ENCODE measurements at regions not wholly inside any gene's neighbourhood (a gene's known extent, or its start where the extent isn't known, plus 50 kb on each side); places are given as distances from the start of the nearest gene placed in this dataset.
"Not testable (repeated sequence)": the region's sequence is repeated elsewhere in the genome, so short reads cannot be mapped to it uniquely, and the experiment has no call there.

- DNase-seq = no peak
These were observed 349.0 kb upstream of the MTPN start for GRCh38 chr7:136326045-136326609.

GRCh38 chr7:136325578-136325977, 348.4 kb upstream of the MTPN start:
- no peak for DNase-seq

GRCh38 chr7:136325027-136325426, 347.9 kb upstream of the MTPN start:
- no peak for DNase-seq

- no peak for DNase-seq
These were observed 347.0 kb upstream of the MTPN start for GRCh38 chr7:136324073-136324704.

- no peak for DNase-seq
These were observed 335.4 kb upstream of the MTPN start for GRCh38 chr7:136312592-136312991.

GRCh38 chr7:136309407-136309806, 332.2 kb upstream of the MTPN start:
- DNase-seq = no peak

- DNase-seq = no peak
These were observed 331.1 kb upstream of the MTPN start for GRCh38 chr7:136308230-136308629.

GRCh38 chr7:136303162-136303561, 326.0 kb upstream of the MTPN start:
- DNase-seq = no peak

GRCh38 chr7:136302049-136302448, 324.9 kb upstream of the MTPN start:
- DNase-seq = no peak

- no peak for DNase-seq
These were observed 317.8 kb upstream of the MTPN start for GRCh38 chr7:136294977-136295376.

GRCh38 chr7:136293841-136294391, 316.8 kb upstream of the MTPN start:
- no peak for DNase-seq

GRCh38 chr7:136293272-136293671, 316.1 kb upstream of the MTPN start:
- no peak for DNase-seq

- no peak for DNase-seq
These were observed 315.2 kb upstream of the MTPN start for GRCh38 chr7:136292365-136292764.

GRCh38 chr7:136290351-136290750, 313.2 kb upstream of the MTPN start:
- DNase-seq = no peak

GRCh38 chr7:136278057-136278456, 300.9 kb upstream of the MTPN start:
- DNase-seq = no peak

GRCh38 chr7:136275794-136276193, 298.6 kb upstream of the MTPN start:
- DNase-seq = no peak

GRCh38 chr7:136274636-136275345, 297.6 kb upstream of the MTPN start:
- no peak for DNase-seq

GRCh38 chr7:136272934-136273333, 295.8 kb upstream of the MTPN start:
- DNase-seq = no peak

GRCh38 chr7:136267822-136268221, 290.7 kb upstream of the MTPN start:
- no peak for DNase-seq

GRCh38 chr7:136266457-136266856, 289.3 kb upstream of the MTPN start:
- no peak for DNase-seq

GRCh38 chr7:136264304-136264703, 287.1 kb upstream of the MTPN start:
- not testable (repeated sequence) for DNase-seq

- DNase-seq = not testable (repeated sequence)
These were observed 286.1 kb upstream of the MTPN start for GRCh38 chr7:136263112-136263860.

All from nucleus accumbens (tissue), 56 donors.